Body of pancreas (tissue), 4 donors: ENCODE measurements at regions not wholly inside any gene's neighbourhood (a gene's known extent, or its start where the extent isn't known, plus 50 kb on each side); places are given as distances from the start of the nearest gene placed in this dataset.

ENCODE experiments used
- ATAC-seq: fragments of 150-250 bp; one replicate; pipeline ENCODE4 v1.9.1; 2016
- DNase-seq, 4 donors: peaks; one replicate each; pipeline ENCODE4 v3.0.0-alpha.2; 2019
- H3K27ac ChIP-seq, 4 donors: fragments of 200-600 bp; sonication (generic); 1 replicate in 3 of 4; 2 replicates in 1 of 4; pipeline versions ENCODE4 v1.5.1 to v1.6.1; 2016 to 2019; ENCODE audit warnings: mild to moderate bottlenecking in 1 of 4, mixed read lengths in 1 of 4, moderate library complexity in 1 of 4
- H3K27me3 ChIP-seq, 2 donors: fragments of 200-600 bp; sonication (generic); one replicate each; pipeline ENCODE4 v1.6.0; 2016; ENCODE audit warnings: mild to moderate bottlenecking in 1 of 2
- H3K36me3 ChIP-seq, 2 donors: fragments of 200-600 bp; sonication (generic); replicated peaks in 1 of 2; 2 replicates each; pipeline ENCODE4 v1.5.1; 2016; ENCODE audit warnings: low read depth in 2 of 2; ENCODE audit not compliant: insufficient read depth in 1 of 2
- H3K4me1 ChIP-seq: fragments of 200-600 bp; sonication (generic); one replicate; pipeline ENCODE4 v1.6.0; 2016
- H3K4me3 ChIP-seq, 2 donors: fragments of 200-600 bp; sonication (generic); 1 replicate in 1 of 2; 2 replicates in 1 of 2; pipeline ENCODE4 v1.5.1; 2016 to 2019
- H3K9me3 ChIP-seq, 3 donors: fragments of 200-600 bp; sonication (generic); 1 replicate in 2 of 3; 2 replicates in 1 of 3; pipeline ENCODE4 v1.5.1; 2016
- CTCF ChIP-seq, 7 experiments: fragments of 450-650 bp in 4 of 7; fragments of 200-600 bp in 3 of 7; sonication (generic) in 3 of 7; IDR thresholded peaks; one replicate each; pipeline ENCODE4 v1.5.1; 2016 to 2019; ENCODE audit warnings: antibody characterized with exemption in 7 of 7
- POLR2A ChIP-seq, 3 donors: fragments of 450-650 bp; IDR thresholded peaks; one replicate each; pipeline ENCODE4 v1.6.1; 2016; ENCODE audit warnings: antibody characterized with exemption in 3 of 3, mild to moderate bottlenecking in 2 of 3
- WGBS, 2 donors: methylation state at CpG; one replicate each; pipeline ENCODE4 v1.1.5; 2017; 5-methylcytosine and 5-hydroxymethylcytosine counted together
- intact Hi-C: fragments of 100-400 bp; cut with DNase I; formaldehyde crosslinking; loops from one replicate; pipeline ENCODE4 v1.15.1; 2023

DNA sequence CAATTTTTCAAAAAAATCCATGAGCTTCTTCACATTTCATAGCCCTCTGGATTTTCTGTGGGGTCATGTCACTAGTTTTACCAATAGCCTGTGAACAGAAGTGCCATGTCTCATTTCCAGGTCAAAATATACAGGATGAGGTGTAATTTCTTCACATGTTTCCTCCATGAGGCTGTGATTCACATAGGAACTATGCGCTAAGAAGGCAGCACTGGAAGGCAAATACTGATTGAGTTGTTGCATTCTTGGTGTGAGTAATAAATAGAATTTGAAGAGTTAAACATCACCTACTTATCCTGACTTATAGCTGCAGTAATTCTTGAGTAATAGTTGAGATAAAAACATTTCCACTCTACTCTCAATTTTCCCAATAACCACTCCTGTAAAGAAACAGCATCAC, 442.3 kb downstream of the HAO1 start:
- H3K27me3 ChIP-seq: no peaks in the 10 kb centered on the region
- intact Hi-C loops: no loop called here
- H3K27ac ChIP-seq: no peak overlapping the region
- no peak for TF ChIP-seq CTCF (IDR thresholded peaks at IDR 0.05)
- TF ChIP-seq POLR2A (IDR thresholded peaks at IDR 0.05): no peak
- ATAC-seq: no peak
- H3K9me3 ChIP-seq: no peaks in the 10 kb centered on the region
- no peaks in the 10 kb centered on the region for H3K4me1 ChIP-seq
- H3K36me3 ChIP-seq: no peaks in the 10 kb centered on the region
- H3K4me3 ChIP-seq: no peak overlapping the region
- DNase-seq: no peak
- 81 to 92% methylated on average over 1 of the region's 1 CpG for WGBS, 2 donors

- Histone ChIP-seq H3K27me3 (no peaks in the 10 kb centered on the region), H3K36me3 (no peaks in the 10 kb centered on the region), H3K9me3 (no peaks in the 10 kb centered on the region), H3K27ac (no peak overlapping the region), H3K4me1 (no peaks in the 10 kb centered on the region), H3K4me3 (no peak overlapping the region)
- no peak for DNase-seq
- TF ChIP-seq CTCF (IDR thresholded peaks at IDR 0.05): no peak
- no peak for TF ChIP-seq POLR2A (IDR thresholded peaks at IDR 0.05)
- no peak for ATAC-seq
- intact Hi-C loops: no loop called here
Observed at GRCh38 chr20:7499201-7499600, 441.1 kb downstream of the HAO1 start.

- TF ChIP-seq POLR2A (IDR thresholded peaks at IDR 0.05): no peak
- TF ChIP-seq CTCF (IDR thresholded peaks at IDR 0.05): no peak
- H3K36me3 ChIP-seq: no peaks in the 10 kb centered on the region
- no peak overlapping the region for H3K27ac ChIP-seq
- H3K9me3 ChIP-seq: no peaks in the 10 kb centered on the region
- no peak for ATAC-seq
- WGBS, 2 donors: 61 to 65% methylated on average over 1 of the region's 1 CpG
- intact Hi-C loops: no loop called here
- DNase-seq: no peak
- H3K27me3 ChIP-seq: no peaks in the 10 kb centered on the region
- H3K4me1 ChIP-seq: no peaks in the 10 kb centered on the region
- no peak overlapping the region for H3K4me3 ChIP-seq
Observed at GRCh38 chr20:7500231-7500663, 440.0 kb downstream of the HAO1 start.

DNA sequence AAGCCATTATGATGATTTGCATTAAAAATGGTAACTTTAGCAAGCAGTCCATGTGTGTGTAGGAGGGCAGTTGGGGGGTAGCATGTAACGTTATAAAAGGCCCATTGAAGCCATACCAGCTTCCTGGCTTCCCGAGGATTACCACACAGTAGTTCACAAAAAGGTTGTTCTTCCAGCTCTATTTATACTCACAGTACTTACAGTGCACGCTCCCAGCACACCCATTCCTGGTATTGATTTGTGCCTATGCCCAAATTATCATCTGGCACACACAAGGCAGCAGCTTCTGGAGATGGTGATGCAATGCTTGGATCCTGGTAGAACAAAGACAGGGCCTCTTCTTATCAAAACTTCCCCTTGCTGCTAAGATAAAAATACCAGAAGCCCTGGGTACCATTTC, 436.8 kb downstream of the HAO1 start:
- Histone ChIP-seq H3K27ac (no peak overlapping the region), H3K36me3 (no peaks in the 10 kb centered on the region), H3K4me3 (no peak overlapping the region), H3K4me1 (no peaks in the 10 kb centered on the region), H3K27me3 (no peaks in the 10 kb centered on the region), H3K9me3 (no peaks in the 10 kb centered on the region)
- WGBS, 2 donors: 25 to 29% methylated on average over 3 of the region's 3 CpGs
- intact Hi-C loops: no loop called here
- DNase-seq (no peak), ATAC-seq (no peak)
- TF ChIP-seq CTCF (IDR thresholded peaks at IDR 0.05): no peak
- no peak for TF ChIP-seq POLR2A (IDR thresholded peaks at IDR 0.05)

DNA sequence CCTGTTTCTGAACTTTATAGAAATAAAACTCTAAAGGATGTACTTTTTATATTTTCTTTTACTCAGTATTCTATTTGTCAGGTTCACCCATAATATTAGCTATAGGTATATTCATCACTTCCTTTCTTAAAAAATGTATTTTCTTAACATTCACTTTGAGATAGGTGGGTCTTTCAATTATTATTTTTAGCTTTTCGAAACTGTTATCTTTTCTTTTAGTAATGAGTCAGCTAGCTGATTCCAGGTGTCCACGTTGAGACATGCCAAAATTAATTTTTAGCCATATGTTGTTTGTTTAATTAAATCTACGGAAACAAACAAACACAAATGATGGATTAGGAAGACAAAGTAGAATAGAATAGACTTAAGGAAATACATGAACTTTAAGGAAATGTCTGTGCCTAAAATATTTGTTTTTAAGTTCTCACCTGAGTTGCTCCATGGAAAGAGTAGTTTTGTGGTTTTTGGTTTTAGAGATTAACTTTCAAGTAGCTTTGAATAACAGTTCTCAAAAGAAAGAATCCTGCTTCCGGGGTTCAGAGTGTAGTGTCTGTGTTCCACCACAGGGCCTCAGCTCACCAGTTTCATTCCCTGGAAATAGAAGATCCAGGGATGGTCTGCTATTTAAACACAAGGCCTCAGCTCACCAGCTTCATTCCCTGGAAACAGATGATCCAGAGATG, 435.0 kb downstream of the HAO1 start:
- DNase-seq: no peak
- Histone ChIP-seq H3K27ac (no peak overlapping the region), H3K36me3 (no peaks in the 10 kb centered on the region), H3K27me3 (no peaks in the 10 kb centered on the region), H3K4me3 (no peak overlapping the region), H3K4me1 (no peaks in the 10 kb centered on the region), H3K9me3 (no peaks in the 10 kb centered on the region)
- TF ChIP-seq POLR2A (IDR thresholded peaks at IDR 0.05) (no peak), CTCF (IDR thresholded peaks at IDR 0.05) (no peak)
- ATAC-seq: no peak
- 41 to 42% methylated on average over 4 of the region's 4 CpGs for WGBS, 2 donors
- intact Hi-C loops: no loop called here
